GM23338 (cell line): ENCODE measurements at regions not wholly inside any gene's neighbourhood (a gene's known extent, or its start where the extent isn't known, plus 50 kb on each side); places are given as distances from the start of the nearest gene placed in this dataset.

Source experiments
- CREB1 ChIP-seq: fragments of 250-450 bp; sonication (Bioruptor Pico); IDR thresholded peaks from 2 replicates; pipeline ENCODE4 v1.5.0; 2020; ENCODE audit warnings: low read depth, mild to moderate bottlenecking, moderate library complexity
- EZH2 ChIP-seq: fragments of 200-600 bp; sonication (generic); IDR thresholded peaks from one replicate; pipeline ENCODE4 v1.8.0; 2017; ENCODE audit warnings: antibody characterized with exemption, mild to moderate bottlenecking, low read depth; ENCODE audit not compliant: unreplicated experiment
- EZH2phosphoT487 ChIP-seq: fragments of 200-600 bp; sonication (generic); IDR thresholded peaks from one replicate; pipeline ENCODE4 v1.8.1; 2018; ENCODE audit warnings: antibody characterized with exemption; ENCODE audit not compliant: unreplicated experiment
- ZNF331 ChIP-seq: fragments of 250-450 bp; sonication (Bioruptor Pico); IDR thresholded peaks from 2 replicates; pipeline ENCODE4 v1.5.0; 2020; ENCODE audit warnings: low read depth, mild to moderate bottlenecking, moderate library complexity
- TF ChIP-seq, protein P1 (sequence below), 2 experiments: fragments of 200-600 bp in 1 of 2; sonication (generic) in 1 of 2; conservative IDR thresholded peaks; 2 replicates each; pipeline versions ENCODE4 v1.5.1 to v1.6.1; 2016 to 2017; ENCODE audit warnings: antibody characterized with exemption in 2 of 2, low read depth in 2 of 2, mild to moderate bottlenecking in 2 of 2, moderate library complexity in 1 of 2
- TF ChIP-seq, protein P2 (sequence below): IDR thresholded peaks from 2 replicates; pipeline ENCODE4 v1.6.1; 2016; ENCODE audit warnings: antibody characterized with exemption

GRCh38 chr1:80249699-80250098 lies 1243.2 kb upstream of the ADGRL4 start:
- TF ChIP-seq, protein P1, sequence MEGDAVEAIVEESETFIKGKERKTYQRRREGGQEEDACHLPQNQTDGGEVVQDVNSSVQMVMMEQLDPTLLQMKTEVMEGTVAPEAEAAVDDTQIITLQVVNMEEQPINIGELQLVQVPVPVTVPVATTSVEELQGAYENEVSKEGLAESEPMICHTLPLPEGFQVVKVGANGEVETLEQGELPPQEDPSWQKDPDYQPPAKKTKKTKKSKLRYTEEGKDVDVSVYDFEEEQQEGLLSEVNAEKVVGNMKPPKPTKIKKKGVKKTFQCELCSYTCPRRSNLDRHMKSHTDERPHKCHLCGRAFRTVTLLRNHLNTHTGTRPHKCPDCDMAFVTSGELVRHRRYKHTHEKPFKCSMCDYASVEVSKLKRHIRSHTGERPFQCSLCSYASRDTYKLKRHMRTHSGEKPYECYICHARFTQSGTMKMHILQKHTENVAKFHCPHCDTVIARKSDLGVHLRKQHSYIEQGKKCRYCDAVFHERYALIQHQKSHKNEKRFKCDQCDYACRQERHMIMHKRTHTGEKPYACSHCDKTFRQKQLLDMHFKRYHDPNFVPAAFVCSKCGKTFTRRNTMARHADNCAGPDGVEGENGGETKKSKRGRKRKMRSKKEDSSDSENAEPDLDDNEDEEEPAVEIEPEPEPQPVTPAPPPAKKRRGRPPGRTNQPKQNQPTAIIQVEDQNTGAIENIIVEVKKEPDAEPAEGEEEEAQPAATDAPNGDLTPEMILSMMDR (conservative IDR thresholded peaks at IDR 0.05; ENCODE audit: low read depth in 2 of 2), result no peak
- TF ChIP-seq, protein P2, sequence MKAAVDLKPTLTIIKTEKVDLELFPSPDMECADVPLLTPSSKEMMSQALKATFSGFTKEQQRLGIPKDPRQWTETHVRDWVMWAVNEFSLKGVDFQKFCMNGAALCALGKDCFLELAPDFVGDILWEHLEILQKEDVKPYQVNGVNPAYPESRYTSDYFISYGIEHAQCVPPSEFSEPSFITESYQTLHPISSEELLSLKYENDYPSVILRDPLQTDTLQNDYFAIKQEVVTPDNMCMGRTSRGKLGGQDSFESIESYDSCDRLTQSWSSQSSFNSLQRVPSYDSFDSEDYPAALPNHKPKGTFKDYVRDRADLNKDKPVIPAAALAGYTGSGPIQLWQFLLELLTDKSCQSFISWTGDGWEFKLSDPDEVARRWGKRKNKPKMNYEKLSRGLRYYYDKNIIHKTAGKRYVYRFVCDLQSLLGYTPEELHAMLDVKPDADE, result no peak
- no peak for TF ChIP-seq EZH2phosphoT487
- no peak for TF ChIP-seq EZH2
- TF ChIP-seq ZNF331 (CRISPR knock-in tag), result no peak
- no peak for TF ChIP-seq CREB1 (CRISPR knock-in tag)
